LNCaP clone FGC (cell line): ENCODE measurements at regions not wholly inside any gene's neighbourhood (a gene's known extent, or its start where the extent isn't known, plus 50 kb on each side); places are given as distances from the start of the nearest gene placed in this dataset.

Source experiments
- DNase-seq: peaks from one replicate; pipeline ENCODE4 v3.0.0-alpha.2; 2011; ENCODE audit warnings: low read depth
- H3K4me3 ChIP-seq: 2 replicates; pipeline ENCODE4 v1.5.1; 2011; ENCODE audit warnings: mild to moderate bottlenecking, low read depth, low read length, control low read depth
- TF ChIP-seq, protein P1 (sequence below): IDR thresholded peaks from 2 replicates; pipeline ENCODE4 v1.5.1; 2012; ENCODE audit warnings: mild to moderate bottlenecking; ENCODE audit not compliant: control insufficient read depth, insufficient read depth; ENCODE audit errors: extremely low read depth

DNA sequence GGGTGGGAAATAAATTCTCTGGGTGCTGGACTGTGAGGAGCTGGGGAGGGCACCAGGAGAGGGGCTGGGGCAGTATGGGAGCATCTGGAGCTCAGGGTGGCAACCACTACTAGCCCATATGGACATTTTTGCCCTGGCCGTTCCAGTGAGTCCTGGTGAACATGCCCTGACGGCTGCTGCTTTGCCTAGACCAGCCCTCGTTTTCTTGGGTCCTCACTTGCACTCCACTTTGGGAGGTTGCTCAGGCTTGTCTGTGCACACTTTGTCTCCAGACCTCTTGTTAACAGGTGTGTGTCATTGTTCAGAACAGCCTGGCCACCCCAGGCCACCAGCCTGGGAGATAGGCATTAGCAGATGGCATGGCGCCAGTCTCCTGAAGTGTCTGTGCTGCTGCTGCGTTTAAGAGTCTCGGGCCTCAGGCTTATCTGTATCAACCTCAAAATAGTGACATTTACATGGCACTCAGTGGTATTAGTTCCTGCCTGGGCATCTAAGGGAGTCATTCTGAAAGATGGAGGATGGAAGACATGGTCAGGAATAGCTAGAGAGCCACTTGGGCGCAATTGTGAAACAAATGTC, 190.5 kb downstream of the PTPRU start:
- DNase-seq: no peak
- TF ChIP-seq, protein P1, sequence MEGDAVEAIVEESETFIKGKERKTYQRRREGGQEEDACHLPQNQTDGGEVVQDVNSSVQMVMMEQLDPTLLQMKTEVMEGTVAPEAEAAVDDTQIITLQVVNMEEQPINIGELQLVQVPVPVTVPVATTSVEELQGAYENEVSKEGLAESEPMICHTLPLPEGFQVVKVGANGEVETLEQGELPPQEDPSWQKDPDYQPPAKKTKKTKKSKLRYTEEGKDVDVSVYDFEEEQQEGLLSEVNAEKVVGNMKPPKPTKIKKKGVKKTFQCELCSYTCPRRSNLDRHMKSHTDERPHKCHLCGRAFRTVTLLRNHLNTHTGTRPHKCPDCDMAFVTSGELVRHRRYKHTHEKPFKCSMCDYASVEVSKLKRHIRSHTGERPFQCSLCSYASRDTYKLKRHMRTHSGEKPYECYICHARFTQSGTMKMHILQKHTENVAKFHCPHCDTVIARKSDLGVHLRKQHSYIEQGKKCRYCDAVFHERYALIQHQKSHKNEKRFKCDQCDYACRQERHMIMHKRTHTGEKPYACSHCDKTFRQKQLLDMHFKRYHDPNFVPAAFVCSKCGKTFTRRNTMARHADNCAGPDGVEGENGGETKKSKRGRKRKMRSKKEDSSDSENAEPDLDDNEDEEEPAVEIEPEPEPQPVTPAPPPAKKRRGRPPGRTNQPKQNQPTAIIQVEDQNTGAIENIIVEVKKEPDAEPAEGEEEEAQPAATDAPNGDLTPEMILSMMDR: no peak
- H3K4me3 ChIP-seq: no peak overlapping the region

DNA sequence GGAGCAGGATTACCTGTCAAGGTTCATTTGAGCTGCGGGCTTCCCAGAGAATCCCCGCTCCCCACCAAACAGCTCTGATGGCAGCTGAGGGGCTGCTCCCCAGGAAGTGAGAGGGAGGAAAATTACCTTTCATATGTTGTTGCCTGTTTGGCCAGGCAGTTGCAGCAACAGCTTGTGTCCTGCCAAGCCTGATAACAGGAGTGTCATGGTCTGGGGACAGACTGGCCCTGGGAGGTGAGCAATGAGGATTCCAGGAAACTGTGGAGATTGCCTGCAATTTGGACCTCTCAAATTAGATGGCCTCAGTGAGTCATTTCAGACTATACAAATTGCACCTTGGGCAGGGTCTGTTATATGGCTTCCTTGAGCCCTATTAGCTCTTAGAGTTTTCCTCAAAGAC, 189.3 kb downstream of the PTPRU start:
- no peak for DNase-seq
- no peak overlapping the region for H3K4me3 ChIP-seq
- TF ChIP-seq, protein P1: no peak

DNA sequence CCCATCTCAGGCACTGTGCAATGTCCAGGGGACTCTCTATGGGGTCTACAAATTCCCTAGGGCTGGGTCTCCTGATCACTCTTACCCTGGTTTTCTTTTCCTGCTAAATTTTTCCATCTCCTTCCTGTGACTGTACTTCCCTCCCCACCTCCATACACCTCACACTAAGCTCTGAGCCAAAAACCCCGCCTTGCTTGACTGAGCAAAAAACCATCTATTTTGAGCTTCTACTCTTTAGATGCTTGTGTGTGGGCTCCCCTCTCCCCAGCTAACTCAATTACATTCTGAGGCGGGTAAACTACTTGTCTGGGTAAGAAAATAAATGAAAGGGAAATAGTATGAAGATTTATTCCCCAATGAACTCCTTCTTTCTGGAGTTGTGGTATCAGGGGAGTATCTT, 187.9 kb downstream of the PTPRU start:
- TF ChIP-seq, protein P1: no peak
- H3K4me3 ChIP-seq: no peak overlapping the region
- no peak for DNase-seq

DNA sequence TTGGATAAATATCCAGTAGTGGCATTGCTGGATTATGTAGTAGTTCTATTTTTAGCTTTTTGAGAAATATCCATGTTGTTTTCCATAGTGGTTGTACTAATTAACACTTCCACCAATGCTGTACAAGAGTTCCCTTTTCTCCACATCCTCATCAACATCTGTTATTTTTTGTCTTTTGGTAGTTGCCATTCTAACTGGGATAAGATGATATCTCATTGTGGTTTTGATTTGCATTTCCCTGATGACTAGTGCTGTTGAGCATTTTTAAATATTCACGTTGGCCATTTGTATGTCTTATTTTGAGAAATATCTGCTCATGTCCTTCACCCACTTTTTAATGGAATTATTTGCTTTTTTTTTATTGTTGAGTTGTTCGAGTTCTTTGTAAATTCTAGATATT, 183.9 kb downstream of the PTPRU start:
- TF ChIP-seq, protein P1: no peak
- no peak for DNase-seq
- no peak overlapping the region for H3K4me3 ChIP-seq

DNA sequence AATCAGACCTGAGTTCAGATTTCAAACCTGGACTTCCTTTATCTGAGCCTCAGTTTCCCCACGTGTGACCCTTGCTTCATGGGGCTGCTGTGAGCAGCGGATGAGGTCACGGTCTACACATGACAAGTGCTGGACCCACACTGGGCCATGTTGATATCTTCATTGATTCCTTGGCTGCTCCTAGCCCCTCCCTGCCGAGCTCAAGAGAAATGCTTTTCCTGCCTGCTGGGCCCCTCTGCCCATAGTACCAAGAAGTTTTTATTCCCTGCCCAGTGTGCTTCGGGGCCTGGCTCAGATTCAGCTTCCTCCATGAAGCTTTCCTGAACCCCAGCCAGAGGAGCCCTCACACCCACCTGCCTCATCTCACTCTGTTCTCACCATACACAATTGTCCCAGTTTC, 181.6 kb downstream of the PTPRU start:
- TF ChIP-seq, protein P1: no peak
- no peak overlapping the region for H3K4me3 ChIP-seq
- DNase-seq: no peak

DNA sequence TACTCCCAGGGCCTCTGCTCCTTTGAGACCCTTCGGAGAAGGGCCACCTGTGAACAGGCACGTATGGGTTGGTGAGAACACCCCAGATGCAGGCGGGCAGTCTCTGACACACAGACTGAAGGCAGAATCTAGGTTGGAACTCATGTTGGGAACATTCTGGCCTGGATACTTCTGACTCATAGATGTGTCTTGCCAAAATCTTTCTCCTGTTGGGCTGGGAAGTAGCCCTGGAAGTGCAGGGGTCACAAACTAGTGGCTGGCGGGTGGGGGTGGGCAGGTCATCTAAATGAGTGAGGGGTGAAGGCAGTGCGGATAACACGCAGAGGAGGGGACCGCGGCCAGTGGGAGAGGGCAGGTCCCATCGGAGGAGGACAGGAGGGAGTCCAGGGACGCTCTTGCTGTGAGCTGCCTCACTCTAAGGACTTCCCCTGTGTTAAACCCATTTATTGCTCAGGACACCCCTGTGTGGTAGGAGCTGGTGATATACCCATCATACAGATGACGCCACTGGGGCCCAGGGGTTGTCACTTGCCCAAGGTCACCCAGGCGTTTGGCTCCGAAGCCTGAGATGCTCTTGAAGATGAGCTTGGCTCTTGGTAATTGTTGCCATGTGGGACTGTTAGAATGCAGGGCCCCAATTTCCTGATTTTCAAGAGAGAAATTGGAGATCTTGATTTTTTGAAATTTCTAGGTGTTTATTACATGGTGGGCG, 181.0 kb downstream of the PTPRU start:
- TF ChIP-seq, protein P1: no peak
- no peak overlapping the region for H3K4me3 ChIP-seq
- no peak for DNase-seq
